T-cell (primary cell): ENCODE measurements at regions not wholly inside any gene's neighbourhood (a gene's known extent, or its start where the extent isn't known, plus 50 kb on each side); places are given as distances from the start of the nearest gene placed in this dataset.
"Not testable (repeated sequence)": the region's sequence is repeated elsewhere in the genome, so short reads cannot be mapped to it uniquely, and the experiment has no call there.

ENCODE experiments used
- ATAC-seq, 4 experiments: fragments of 200-7000 bp in 3 of 4; fragments of 150-1000 bp in 1 of 4; cut with Tn5 transposase; replicated peaks in 1 of 4; 1 replicate in 3 of 4; 2 replicates in 1 of 4; pipeline ENCODE4 v1.10.0; 2021; ENCODE audit warnings: moderate library complexity in 3 of 4, mild to moderate bottlenecking in 2 of 4, moderate number of reproducible peaks in 1 of 4
- CTCF ChIA-PET, 2 donors: fragments of 300-600 bp; sonication (Branson Sonifier 250); formaldehyde crosslinking; loops; one replicate each; lab custom pipeline; 2022; ENCODE audit warnings: antibody characterized with exemption in 2 of 2; lab: Charles Lee
- POLR2A ChIA-PET, 2 donors: fragments of 300-600 bp; sonication (Branson Sonifier 250); formaldehyde crosslinking; loops; one replicate each; lab custom pipeline; 2022; ENCODE audit warnings: antibody characterized with exemption in 2 of 2; lab: Charles Lee
- DNase-seq, 35 experiments: peaks; one replicate each; pipeline versions ENCODE4 v3.0.0 to v3.0.0-alpha.2; 2013 to 2023
- H3K27ac ChIP-seq: one replicate; pipeline ENCODE4 v1.5.1; 2013; ENCODE audit warnings: low read length
- H3K27me3 ChIP-seq, 2 experiments: replicated peaks in 1 of 2; 1 replicate in 1 of 2; 2 replicates in 1 of 2; pipeline versions ENCODE4 v1.6.1 to v1.7.0; 2013; ENCODE audit warnings: low read length in 1 of 2, mixed read lengths in 1 of 2; ENCODE audit not compliant: control insufficient read depth in 2 of 2, insufficient read depth in 2 of 2; ENCODE audit errors: extremely low read depth in 1 of 2
- H3K36me3 ChIP-seq, 2 donors: 1 replicate in 1 of 2; 2 replicates in 1 of 2; pipeline versions ENCODE4 v1.6.1 to v1.7.0; 2013; ENCODE audit warnings: low read length in 1 of 2; ENCODE audit not compliant: control insufficient read depth in 2 of 2, insufficient read depth in 1 of 2; ENCODE audit errors: extremely low read depth in 1 of 2
- H3K4me1 ChIP-seq, 2 experiments: 1 replicate in 1 of 2; 2 replicates in 1 of 2; pipeline versions ENCODE4 v1.6.1 to v1.7.0; 2013; ENCODE audit warnings: low read length in 2 of 2, mixed read lengths in 1 of 2; ENCODE audit not compliant: insufficient read depth in 2 of 2, control insufficient read depth in 1 of 2; ENCODE audit errors: extremely low read depth in 1 of 2
- H3K4me3 ChIP-seq, 2 donors: 1 replicate in 1 of 2; 2 replicates in 1 of 2; pipeline versions ENCODE4 v1.5.1 to v1.7.0; 2013; ENCODE audit warnings: mild to moderate bottlenecking in 2 of 2, low read length in 1 of 2, moderate library complexity in 1 of 2; ENCODE audit not compliant: control insufficient read depth in 1 of 2; ENCODE audit errors: extremely low read depth in 1 of 2
- H3K9me3 ChIP-seq: 2 replicates; pipeline ENCODE4 v1.7.0; 2013
- H3K27ac Mint-ChIP-seq, 2 donors: one replicate each; pipeline ENCODE4 v1.8.0; 2020 to 2021; ENCODE audit warnings: mild to moderate bottlenecking in 2 of 2, mixed read lengths in 2 of 2
- H3K27me3 Mint-ChIP-seq, 2 donors: one replicate each; pipeline ENCODE4 v1.8.0; 2021 to 2022; ENCODE audit warnings: mixed read lengths in 2 of 2
- H3K36me3 Mint-ChIP-seq: one replicate; pipeline ENCODE4 v1.8.0; 2021; ENCODE audit warnings: mixed read lengths
- H3K4me1 Mint-ChIP-seq, 3 donors: one replicate each; pipeline ENCODE4 v1.8.0; 2020 to 2022; ENCODE audit warnings: mixed read lengths in 3 of 3, mild to moderate bottlenecking in 1 of 3
- H3K4me3 Mint-ChIP-seq, 3 donors: one replicate each; pipeline ENCODE4 v1.8.0; 2020 to 2022; ENCODE audit warnings: mild to moderate bottlenecking in 3 of 3, mixed read lengths in 3 of 3, moderate library complexity in 3 of 3
- H3K9me3 Mint-ChIP-seq, 3 donors: one replicate each; pipeline ENCODE4 v1.8.0; 2020 to 2022; ENCODE audit warnings: mixed read lengths in 3 of 3
- WGBS: methylation state at CpG from one replicate; pipeline ENCODE4 v1.1.5; 2013; ENCODE audit warnings: missing lambda C conversion rate; ENCODE audit not compliant: insufficient coverage; 5-methylcytosine and 5-hydroxymethylcytosine counted together

GRCh38 chr11:71370895-71371673 is 77.1 kb downstream of the DHCR7 start:
- ChIA-PET POLR2A (no interaction called here), CTCF (no interaction called here)
- Histone ChIP-seq H3K4me1 (no peaks in the 10 kb centered on the region), H3K27me3 (peaks cover 0 to 34% of the 10 kb centered on the region in 2 experiments), H3K4me3 (no peak overlapping the region), H3K9me3 (no peaks in the 10 kb centered on the region), H3K27ac (no peak overlapping the region), H3K36me3 (no peaks in the 10 kb centered on the region)
- DNase-seq (no peak), ATAC-seq (no peak)
- peaks cover 0 to 2% (median 0%) of the 10 kb centered on the region in 3 donors for H3K4me1 Mint-ChIP-seq
- peaks cover 2 to 10% (median 6%) of the 10 kb centered on the region in 3 donors for H3K9me3 Mint-ChIP-seq
- 71% methylated on average over 18 of the region's 21 CpGs for WGBS
- no peak overlapping the region for H3K27ac Mint-ChIP-seq
- no peaks in the 10 kb centered on the region for H3K36me3 Mint-ChIP-seq
- peaks cover 12 to 14% of the 10 kb centered on the region in 2 donors for H3K27me3 Mint-ChIP-seq
- no peak overlapping the region for H3K4me3 Mint-ChIP-seq

GRCh38 chr11:71370020-71370747 is 78.0 kb downstream of the DHCR7 start:
- POLR2A ChIA-PET = no interaction called here
- ATAC-seq = no peak
- no peak for DNase-seq
- CTCF ChIA-PET = no interaction called here
- Histone ChIP-seq H3K27ac (no peak overlapping the region), H3K27me3 (peaks cover 0 to 38% of the 10 kb centered on the region in 2 experiments), H3K4me3 (no peak overlapping the region), H3K36me3 (no peaks in the 10 kb centered on the region), H3K9me3 (no peaks in the 10 kb centered on the region), H3K4me1 (no peaks in the 10 kb centered on the region)
- Mint-ChIP-seq H3K4me1 (peaks cover 0 to 2% (median 0%) of the 10 kb centered on the region in 3 donors), H3K27me3 (peaks cover 9 to 12% of the 10 kb centered on the region in 2 donors), H3K36me3 (no peaks in the 10 kb centered on the region), H3K9me3 (peaks cover 0 to 6% (median 4%) of the 10 kb centered on the region in 3 donors), H3K27ac (no peak overlapping the region), H3K4me3 (no peak overlapping the region)
- WGBS = 93% methylated on average over 6 of the region's 6 CpGs

- ChIA-PET POLR2A (no interaction called here), CTCF (no interaction called here)
- Histone ChIP-seq H3K36me3 (no peaks in the 10 kb centered on the region), H3K27ac (no peak overlapping the region), H3K4me3 (no peak overlapping the region), H3K27me3 (peaks cover 0 to 42% of the 10 kb centered on the region in 2 experiments), H3K4me1 (no peaks in the 10 kb centered on the region), H3K9me3 (no peaks in the 10 kb centered on the region)
- Mint-ChIP-seq H3K36me3 (no peaks in the 10 kb centered on the region), H3K27me3 (peaks cover 1 to 6% of the 10 kb centered on the region in 2 donors), H3K4me1 (peaks cover 0 to 2% (median 0%) of the 10 kb centered on the region in 3 donors), H3K9me3 (no peaks in the 10 kb centered on the region), H3K27ac (no peak overlapping the region), H3K4me3 (no peak overlapping the region)
- DNase-seq (no peak), ATAC-seq (no peak)
- 84% methylated on average over 9 of the region's 9 CpGs for WGBS
Measured at GRCh38 chr11:71369411-71369810, 78.8 kb downstream of the DHCR7 start.

GRCh38 chr11:71368966-71369365 is 79.2 kb downstream of the DHCR7 start:
- Mint-ChIP-seq H3K4me1 (peaks cover 0 to 1% (median 0%) of the 10 kb centered on the region in 3 donors), H3K36me3 (no peaks in the 10 kb centered on the region), H3K27me3 (peaks cover 0 to 6% of the 10 kb centered on the region in 2 donors), H3K27ac (no peak overlapping the region), H3K9me3 (no peaks in the 10 kb centered on the region), H3K4me3 (no peak overlapping the region)
- DNase-seq (no peak), ATAC-seq (no peak)
- Histone ChIP-seq H3K36me3 (no peaks in the 10 kb centered on the region), H3K27ac (no peak overlapping the region), H3K9me3 (no peaks in the 10 kb centered on the region), H3K4me1 (no peaks in the 10 kb centered on the region), H3K27me3 (peaks cover 0 to 44% of the 10 kb centered on the region in 2 experiments), H3K4me3 (no peak overlapping the region)
- ChIA-PET CTCF (no interaction called here), POLR2A (no interaction called here)
- WGBS = 78% methylated on average over 11 of the region's 15 CpGs

- DNase-seq = no peak
- Mint-ChIP-seq H3K4me1 (no peaks in the 10 kb centered on the region), H3K9me3 (no peaks in the 10 kb centered on the region), H3K36me3 (no peaks in the 10 kb centered on the region), H3K4me3 (no peak overlapping the region), H3K27ac (no peak overlapping the region), H3K27me3 (peaks cover 0 to 6% of the 10 kb centered on the region in 2 donors)
- Histone ChIP-seq H3K36me3 (no peaks in the 10 kb centered on the region), H3K9me3 (no peaks in the 10 kb centered on the region), H3K27me3 (peaks cover 0 to 44% of the 10 kb centered on the region in 2 experiments), H3K27ac (no peak overlapping the region), H3K4me1 (no peaks in the 10 kb centered on the region), H3K4me3 (no peak overlapping the region)
- no peak for ATAC-seq
- POLR2A ChIA-PET = no interaction called here
- CTCF ChIA-PET = no interaction called here
- 80% methylated on average over 11 of the region's 12 CpGs for WGBS
Measured at GRCh38 chr11:71367756-71368155, 80.4 kb downstream of the DHCR7 start.

GRCh38 chr11:71367276-71367675 is 80.9 kb downstream of the DHCR7 start:
- H3K4me3 ChIP-seq, H3K36me3 ChIP-seq, POLR2A ChIA-PET, H3K4me3 Mint-ChIP-seq, H3K27me3 Mint-ChIP-seq, H3K4me1 ChIP-seq, H3K36me3 Mint-ChIP-seq, CTCF ChIA-PET, ATAC-seq, DNase-seq, H3K9me3 ChIP-seq, H3K9me3 Mint-ChIP-seq, H3K4me1 Mint-ChIP-seq, H3K27ac Mint-ChIP-seq, H3K27ac ChIP-seq: not testable (repeated sequence)
- 93% methylated on average over 1 of the region's 3 CpGs for WGBS
- H3K27me3 ChIP-seq = peaks cover 0 to 44% of the 10 kb centered on the region in 2 experiments
